Tibial nerve (tissue), 4 donors: ENCODE measurements at regions not wholly inside any gene's neighbourhood (a gene's known extent, or its start where the extent isn't known, plus 50 kb on each side); places are given as distances from the start of the nearest gene placed in this dataset.

Source experiments
- DNase-seq, 2 donors: peaks; one replicate each; pipeline ENCODE4 v3.0.0-alpha.2; 2019; ENCODE audit warnings: low spot score in 2 of 2
- H3K27ac ChIP-seq, 4 donors: fragments of 200-600 bp; sonication (generic) in 3 of 4; one replicate each; pipeline ENCODE4 v1.5.1; 2017 to 2019; ENCODE audit warnings: mild to moderate bottlenecking in 1 of 4
- H3K27me3 ChIP-seq, 2 donors: fragments of 200-600 bp; sonication (generic) in 1 of 2; one replicate each; pipeline versions ENCODE4 v1.5.1 to v1.6.0; 2017 to 2019
- H3K36me3 ChIP-seq, 3 donors: fragments of 200-600 bp; sonication (generic); one replicate each; pipeline ENCODE4 v1.5.1; 2018 to 2019
- H3K4me1 ChIP-seq, 4 donors: fragments of 200-600 bp; sonication (generic) in 3 of 4; one replicate each; pipeline ENCODE4 v1.5.1; 2017 to 2019
- H3K4me3 ChIP-seq, 4 donors: fragments of 200-600 bp; sonication (generic) in 3 of 4; one replicate each; pipeline ENCODE4 v1.5.1; 2017 to 2019; ENCODE audit warnings: mild to moderate bottlenecking in 1 of 4, moderate library complexity in 1 of 4
- H3K9me3 ChIP-seq, 4 donors: fragments of 200-600 bp; sonication (generic) in 3 of 4; one replicate each; pipeline ENCODE4 v1.5.1; 2017 to 2019
- CTCF ChIP-seq, 5 experiments: fragments of 200-600 bp in 3 of 5; fragments of 450-650 bp in 2 of 5; sonication (generic) in 3 of 5; IDR thresholded peaks; one replicate each; pipeline ENCODE4 v1.5.1; 2016 to 2019; ENCODE audit warnings: antibody characterized with exemption in 5 of 5, mild to moderate bottlenecking in 3 of 5, moderate library complexity in 2 of 5
- EP300 ChIP-seq, 2 donors: sonication (generic); formaldehyde crosslinking; IDR thresholded peaks; one replicate each; pipeline ENCODE4 v1.6.1; 2017; ENCODE audit warnings: antibody characterized with exemption in 2 of 2, mild to moderate bottlenecking in 1 of 2
- POLR2A ChIP-seq, 2 donors: fragments of 450-650 bp; IDR thresholded peaks; one replicate each; pipeline ENCODE4 v1.6.1; 2017; ENCODE audit warnings: antibody characterized with exemption in 2 of 2, mild to moderate bottlenecking in 2 of 2, moderate library complexity in 2 of 2
- WGBS, 2 donors: methylation state at CpG; one replicate each; pipeline ENCODE4 v1.1.5; 2018; 5-methylcytosine and 5-hydroxymethylcytosine counted together

DNA sequence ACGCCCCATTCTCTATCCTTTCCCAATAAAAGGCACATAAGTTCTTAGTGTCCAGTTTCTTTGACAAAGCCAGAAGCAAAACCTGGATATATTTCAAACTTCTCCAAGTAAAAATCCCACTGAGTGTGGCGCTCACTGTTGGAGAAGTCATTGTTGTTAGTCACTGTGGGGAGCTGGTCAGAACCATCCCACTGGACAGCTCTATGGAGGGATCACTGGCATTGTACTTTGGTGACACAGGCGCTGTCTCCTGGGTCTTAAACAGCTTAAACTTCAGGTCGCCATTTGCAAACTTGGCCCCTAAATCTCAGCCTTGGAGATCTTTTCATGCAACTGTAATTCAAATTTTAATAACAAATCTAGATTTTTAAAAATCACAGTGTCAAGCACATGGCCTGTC lies 111.5 kb upstream of the SLC24A3 start:
- TF ChIP-seq CTCF (IDR thresholded peaks at IDR 0.05) = no peak
- TF ChIP-seq POLR2A (IDR thresholded peaks at IDR 0.05) = no peak
- no peak for TF ChIP-seq EP300 (IDR thresholded peaks at IDR 0.05)
- 84 to 89% methylated on average over 4 of the region's 4 CpGs for WGBS, 2 donors
- no peak overlapping the region for H3K27ac ChIP-seq
- H3K27me3 ChIP-seq = no peaks in the 10 kb centered on the region
- H3K4me1 ChIP-seq = no peaks in the 10 kb centered on the region
- no peaks in the 10 kb centered on the region for H3K36me3 ChIP-seq
- H3K4me3 ChIP-seq = no peak overlapping the region
- no peaks in the 10 kb centered on the region for H3K9me3 ChIP-seq
- no peak for DNase-seq

DNA sequence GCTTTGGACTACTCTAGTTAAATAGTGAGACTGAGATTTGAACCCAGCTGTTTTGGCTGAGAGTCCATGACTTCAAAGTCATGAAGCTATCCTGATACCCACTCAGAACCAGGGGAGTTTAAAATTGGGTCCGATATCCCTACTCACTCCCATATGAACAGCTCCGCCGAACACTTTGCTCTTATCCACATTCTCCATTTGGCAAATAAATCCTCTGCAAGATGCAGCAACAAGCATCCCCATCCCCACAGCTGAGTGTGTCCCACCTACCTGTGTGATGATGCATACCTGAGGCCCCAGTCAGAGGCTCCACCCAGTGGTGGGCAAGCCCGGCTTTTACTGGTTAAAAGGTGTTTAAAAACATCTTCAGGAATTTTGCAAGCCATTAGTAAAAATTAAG lies 108.3 kb upstream of the SLC24A3 start:
- no peak overlapping the region for H3K27ac ChIP-seq
- no peak for TF ChIP-seq POLR2A (IDR thresholded peaks at IDR 0.05)
- TF ChIP-seq EP300 (IDR thresholded peaks at IDR 0.05) = no peak
- TF ChIP-seq CTCF (IDR thresholded peaks at IDR 0.05) = no peak
- no peaks in the 10 kb centered on the region for H3K27me3 ChIP-seq
- no peaks in the 10 kb centered on the region for H3K4me1 ChIP-seq
- DNase-seq = no peak
- no peaks in the 10 kb centered on the region for H3K36me3 ChIP-seq
- 89 to 92% methylated on average over 4 of the region's 4 CpGs for WGBS, 2 donors
- H3K9me3 ChIP-seq = no peaks in the 10 kb centered on the region
- H3K4me3 ChIP-seq = no peak overlapping the region

DNA sequence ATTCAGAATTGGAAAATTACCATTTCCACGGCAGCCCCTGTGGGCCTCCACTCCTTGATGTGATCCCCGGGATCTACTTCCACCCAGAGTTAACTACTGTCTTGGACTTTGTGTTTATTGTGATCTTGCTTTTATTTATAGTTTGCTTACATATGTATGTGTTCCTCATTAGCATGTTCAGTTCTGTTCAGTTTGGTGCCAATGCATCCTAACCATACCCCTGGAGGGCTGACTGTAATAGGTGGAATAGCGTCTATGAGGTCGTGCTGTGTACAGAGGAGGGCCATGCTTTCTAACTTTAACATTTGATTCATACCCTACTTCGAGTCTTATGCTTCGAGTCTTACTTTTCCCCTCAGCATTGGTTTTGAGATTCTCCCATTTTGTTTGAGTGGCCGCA lies 104.3 kb upstream of the SLC24A3 start:
- H3K4me1 ChIP-seq = no peaks in the 10 kb centered on the region
- no peak for TF ChIP-seq EP300 (IDR thresholded peaks at IDR 0.05)
- no peak for TF ChIP-seq CTCF (IDR thresholded peaks at IDR 0.05)
- TF ChIP-seq POLR2A (IDR thresholded peaks at IDR 0.05) = no peak
- 77 to 82% methylated on average over 7 of the region's 7 CpGs for WGBS, 2 donors
- no peaks in the 10 kb centered on the region for H3K9me3 ChIP-seq
- DNase-seq = no peak
- no peak overlapping the region for H3K27ac ChIP-seq
- no peaks in the 10 kb centered on the region for H3K36me3 ChIP-seq
- H3K27me3 ChIP-seq = no peaks in the 10 kb centered on the region
- no peak overlapping the region for H3K4me3 ChIP-seq

- Histone ChIP-seq H3K27ac (no peak overlapping the region), H3K36me3 (no peaks in the 10 kb centered on the region), H3K27me3 (no peaks in the 10 kb centered on the region), H3K4me3 (no peak overlapping the region), H3K9me3 (no peaks in the 10 kb centered on the region), H3K4me1 (no peaks in the 10 kb centered on the region)
- no peak for DNase-seq
- no peak for TF ChIP-seq CTCF (IDR thresholded peaks at IDR 0.05)
- no peak for TF ChIP-seq POLR2A (IDR thresholded peaks at IDR 0.05)
- TF ChIP-seq EP300 (IDR thresholded peaks at IDR 0.05) = no peak
- WGBS, 2 donors = 88 to 94% methylated on average over 3 of the region's 3 CpGs
Measured at GRCh38 chr20:19110285-19110684, 102.2 kb upstream of the SLC24A3 start.

- TF ChIP-seq POLR2A (IDR thresholded peaks at IDR 0.05) = no peak
- TF ChIP-seq CTCF (IDR thresholded peaks at IDR 0.05) = no peak
- no peak for TF ChIP-seq EP300 (IDR thresholded peaks at IDR 0.05)
- Histone ChIP-seq H3K9me3 (no peaks in the 10 kb centered on the region), H3K4me1 (no peaks in the 10 kb centered on the region), H3K27me3 (no peaks in the 10 kb centered on the region), H3K27ac (no peak overlapping the region), H3K4me3 (no peak overlapping the region), H3K36me3 (no peaks in the 10 kb centered on the region)
- 48 to 59% methylated on average over 7 of the region's 7 CpGs for WGBS, 2 donors
- no peak for DNase-seq
Measured at GRCh38 chr20:19110881-19111460, 101.5 kb upstream of the SLC24A3 start.
